ENCODE measurements at regions not wholly inside any gene's neighbourhood (a gene's known extent, or its start where the extent isn't known, plus 50 kb on each side); places are given as distances from the start of the nearest gene placed in this dataset.

- TF ChIP-seq CTCF (IDR thresholded peaks at IDR 0.05 in 2 of 3, conservative IDR thresholded peaks at IDR 0.05 in 1 of 3; ENCODE audit: borderline replicate concordance in 1 of 3, insufficient read depth in 1 of 3, low read depth in 2 of 3, low read length in 2 of 3) (peak; percentile 28 to 74 (median 45); a peak in 5 of 6 replicates), CEBPB (IDR thresholded peaks at IDR 0.05; ENCODE audit: low read depth) (no peak), SP1 (IDR thresholded peaks at IDR 0.05; ENCODE audit: low read depth) (no peak), ZNF274 (IDR thresholded peaks at IDR 0.05; ENCODE audit: low read depth, low read length) (no peak), POLR2A (IDR thresholded peaks at IDR 0.05; ENCODE audit: borderline replicate concordance, extremely low read depth, insufficient read depth, insufficient read length) (no peak), YY1 (IDR thresholded peaks at IDR 0.05; ENCODE audit: extremely low read depth, insufficient replicate concordance, low read depth, low read length) (no peak), REST (IDR thresholded peaks at IDR 0.05; ENCODE audit: low read depth) (no peak), FOSL1 (IDR thresholded peaks at IDR 0.05; ENCODE audit: low read depth) (no peak), ZBTB33 (IDR thresholded peaks at IDR 0.05; ENCODE audit: extremely low read depth, insufficient replicate concordance, low read length) (no peak), SIN3A (IDR thresholded peaks at IDR 0.05; ENCODE audit: low read depth) (no peak)
Measured at GRCh38 chr2:222057347-222058073, 241.3 kb downstream of the PAX3 start.

All from HCT116 (cell line).